ENCODE measurements at regions not wholly inside any gene's neighbourhood (a gene's known extent, or its start where the extent isn't known, plus 50 kb on each side); places are given as distances from the start of the nearest gene placed in this dataset.

GRCh38 chr3:127390365-127391025 lies 102.6 kb upstream of the PRR20G start:
- Histone ChIP-seq H2BK5ac (ENCODE audit: low read depth, low read length, poor library complexity, severe bottlenecking) (no peak overlapping the region), H3K36me3 (ENCODE audit: control insufficient read depth, insufficient read depth, low read length) (no peaks in the 10 kb centered on the region), H3K9me1 (ENCODE audit: insufficient read depth, low read length) (no peaks in the 10 kb centered on the region), H3K4me2 (ENCODE audit: low read depth, low read length) (no peak overlapping the region), H2AFZ (replicated peaks; ENCODE audit: low read length, poor library complexity) (no peak overlapping the region), H4K5ac (ENCODE audit: low read depth, low read length) (no peak overlapping the region), H3K4me1 (ENCODE audit: control insufficient read depth, insufficient read depth, low read length) (no peaks in the 10 kb centered on the region), H2BK15ac (ENCODE audit: low read depth, low read length) (no peak overlapping the region), H3K23ac (ENCODE audit: low read depth, low read length) (no peak overlapping the region), H2AK9ac (replicated peaks; ENCODE audit: low read depth, low read length, poor library complexity) (no peak overlapping the region), H3K4ac (ENCODE audit: low read depth, low read length) (no peak overlapping the region), H3K9me3 (ENCODE audit: control insufficient read depth, insufficient read depth, low read length) (no peaks in the 10 kb centered on the region), H4K20me1 (ENCODE audit: insufficient read depth, low read length) (no peaks in the 10 kb centered on the region), H2AK5ac (ENCODE audit: low read depth, low read length) (no peak overlapping the region), H2BK20ac (ENCODE audit: low read depth, low read length) (no peak overlapping the region), H3K27ac (ENCODE audit: insufficient read depth, low read length) (no peak overlapping the region), H3K18ac (ENCODE audit: low read depth, low read length) (no peak overlapping the region), H3K56ac (ENCODE audit: extremely low read depth, insufficient read depth, low read length) (no peak overlapping the region), H3K9ac (ENCODE audit: low read depth, low read length) (no peak overlapping the region), H3K4me3 (ENCODE audit: insufficient read depth, low read depth, low read length) (no peak overlapping the region), H3K79me1 (ENCODE audit: low read depth in 1 of 2, low read length in 2 of 2) (no peaks in the 10 kb centered on the region), H3K14ac (replicated peaks; ENCODE audit: low read depth, low read length) (no peak overlapping the region), H4K8ac (ENCODE audit: low read depth in 2 of 2, low read length in 2 of 2) (no peak overlapping the region), H3K27me3 (ENCODE audit: control insufficient read depth, insufficient read depth, low read length) (peaks cover 9% of the 10 kb centered on the region), H4K91ac (ENCODE audit: insufficient read depth, low read depth, low read length) (no peak overlapping the region), H2BK120ac (ENCODE audit: low read depth, low read length) (no peak overlapping the region)
- dilution Hi-C loops (cut with HindIII; ENCODE audit: low sequenced_read_pairs, unreplicated experiment) = no loop called here
- intact Hi-C loops (cut with micrococcal nuclease) = no loop called here
- ChIA-PET POLR2A (ENCODE audit: unreplicated experiment) (no interaction called here), CTCF (no interaction called here)
- no peak for DNase-seq
- in situ Hi-C loops (cut with MboI; ENCODE audit: low sequenced_read_pairs) = no loop called here
- 71% methylated on average over 8 of the region's 15 CpGs; no CpG with 5 or more reads in 1 of the 2 experiments for WGBS, 2 experiments (ENCODE audit: extremely low coverage in 2 of 2, insufficient read length in 1 of 2)
- BruUV-seq (replicated peaks) = no TSS peak
- TF ChIP-seq MAFK (IDR thresholded peaks at IDR 0.05; ENCODE audit: low read depth, low read length) = no peak
- no peak for TF ChIP-seq FOS (IDR thresholded peaks at IDR 0.05; ENCODE audit: low read depth, low read length)
- TF ChIP-seq RAD21 (IDR thresholded peaks at IDR 0.05; ENCODE audit: low read length) = no peak
- no peak for TF ChIP-seq ELK1 (IDR thresholded peaks at IDR 0.05; ENCODE audit: borderline replicate concordance, low read depth, low read length)
- TF ChIP-seq MXI1 (IDR thresholded peaks at IDR 0.05; ENCODE audit: borderline replicate concordance, low read depth, low read length) = no peak
- TF ChIP-seq RFX5 (IDR thresholded peaks at IDR 0.05; ENCODE audit: low read depth, low read length) = no peak
- no peak for TF ChIP-seq NFE2L2 (IDR thresholded peaks at IDR 0.05; ENCODE audit: low read depth, low read length)
- TF ChIP-seq POLR2A (IDR thresholded peaks at IDR 0.05; ENCODE audit: low read depth, low read length) = no peak
- no peak for TF ChIP-seq RCOR1 (IDR thresholded peaks at IDR 0.05; ENCODE audit: insufficient replicate concordance, low read length)
- TF ChIP-seq CEBPB (IDR thresholded peaks at IDR 0.05; ENCODE audit: low read depth, low read length) = no peak
- TF ChIP-seq MAZ (IDR thresholded peaks at IDR 0.05; ENCODE audit: borderline replicate concordance, low read depth, low read length) = no peak
- TF ChIP-seq CHD1 (IDR thresholded peaks at IDR 0.05; ENCODE audit: low read depth, low read length) = no peak
- no peak for TF ChIP-seq SMC3 (IDR thresholded peaks at IDR 0.05; ENCODE audit: low read depth, low read length)
- TF ChIP-seq CTCF (conservative IDR thresholded peaks at IDR 0.05; ENCODE audit: low read depth, low read length) = no peak
- ATAC-seq (ENCODE audit: low read depth) = no peak

All from IMR-90 (cell line).